COLO829 (cell line): ENCODE measurements at regions not wholly inside any gene's neighbourhood (a gene's known extent, or its start where the extent isn't known, plus 50 kb on each side); places are given as distances from the start of the nearest gene placed in this dataset.

Experiments
- DNase-seq: peaks from one replicate; pipeline ENCODE4 v3.0.0; 2012; ENCODE audit warnings: low spot score

DNA sequence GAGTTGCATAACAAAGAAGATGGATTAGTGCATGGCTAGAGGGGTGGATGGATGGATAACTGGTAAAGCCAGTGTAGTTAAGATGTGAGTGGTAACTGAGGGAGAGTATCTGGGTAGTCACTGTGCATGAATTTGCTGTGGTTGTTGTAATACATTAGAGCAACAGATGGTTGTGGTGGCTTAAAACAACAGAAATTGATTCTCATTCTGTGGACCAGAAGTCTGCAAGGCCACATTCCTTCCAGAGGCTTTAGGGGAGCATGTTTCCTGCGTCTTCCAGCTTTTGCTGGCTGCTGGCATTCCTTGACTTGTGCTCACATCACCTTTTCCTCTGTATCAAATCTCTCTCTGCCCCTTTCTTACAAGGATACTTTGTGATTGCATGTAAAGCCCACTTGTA, 155.4 kb downstream of the ASB1 start:
- DNase-seq, result no peak

DNA sequence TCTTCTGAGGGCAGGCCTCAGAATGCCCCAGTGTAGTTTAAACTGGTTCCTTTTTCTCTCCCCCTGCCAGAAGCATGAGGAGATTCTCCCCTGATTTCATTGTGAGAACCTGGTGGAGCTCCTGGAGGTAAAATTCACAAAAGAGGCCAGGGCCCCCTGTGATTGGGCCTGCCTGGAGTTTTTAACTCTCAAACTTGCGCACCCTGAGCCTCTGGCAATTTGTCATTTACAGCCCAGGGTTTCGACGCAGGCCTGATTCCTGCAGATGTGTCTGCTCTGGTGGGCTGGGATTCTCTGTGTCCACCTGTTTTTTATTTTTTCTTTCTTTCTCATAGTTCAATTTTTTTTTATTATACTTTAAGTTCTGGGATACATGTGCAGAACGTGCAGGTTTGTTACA, 157.9 kb downstream of the ASB1 start:
- no peak for DNase-seq

DNA sequence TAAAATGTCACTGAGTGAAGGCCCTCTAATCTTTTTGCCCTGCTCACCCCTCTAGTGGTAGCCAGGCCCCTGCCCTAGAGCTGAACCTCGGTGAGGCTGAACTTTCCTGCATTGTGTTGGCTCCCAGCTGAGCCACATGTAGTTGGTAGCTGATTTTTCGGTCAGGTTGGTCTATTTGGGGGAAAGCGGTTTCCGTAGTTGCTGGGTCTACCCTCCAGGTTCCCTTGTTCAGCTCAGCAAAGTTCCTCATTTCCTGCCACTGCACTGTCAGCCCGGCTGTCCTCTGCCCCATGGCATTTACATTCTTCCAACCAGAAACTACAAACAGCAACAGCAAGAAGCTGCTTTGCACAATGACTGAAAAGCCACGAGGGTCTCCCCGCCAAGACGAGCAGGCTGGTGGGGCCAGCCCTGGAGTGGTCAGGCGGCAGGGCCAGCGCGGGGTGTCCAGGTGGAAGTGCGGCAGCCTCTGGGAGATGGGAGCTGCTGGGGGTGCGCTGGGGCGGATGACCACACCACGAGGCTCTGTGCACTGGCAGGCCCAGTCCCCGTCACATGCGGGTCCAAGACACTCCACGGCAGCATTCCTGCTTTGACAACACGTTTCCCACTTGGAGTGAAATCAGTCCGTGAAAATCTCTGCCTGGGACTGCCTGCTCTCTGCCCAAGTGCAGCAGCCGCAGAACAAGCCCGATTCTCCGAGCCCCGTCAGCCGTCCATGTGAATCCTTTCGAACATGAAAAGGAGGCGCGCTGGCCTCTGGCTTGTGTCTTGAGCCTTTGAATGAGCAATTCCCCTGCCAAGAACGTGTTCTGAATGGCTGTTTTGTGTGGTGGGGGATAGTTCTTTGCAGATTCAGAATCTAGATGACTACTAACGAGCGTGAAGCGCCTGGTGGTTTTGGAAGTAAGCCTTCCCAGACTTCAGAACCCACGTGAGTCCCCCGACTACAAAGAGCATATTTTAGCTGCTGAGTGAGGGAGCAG, 159.4 kb downstream of the ASB1 start:
- peak; percentile 98 for DNase-seq

DNA sequence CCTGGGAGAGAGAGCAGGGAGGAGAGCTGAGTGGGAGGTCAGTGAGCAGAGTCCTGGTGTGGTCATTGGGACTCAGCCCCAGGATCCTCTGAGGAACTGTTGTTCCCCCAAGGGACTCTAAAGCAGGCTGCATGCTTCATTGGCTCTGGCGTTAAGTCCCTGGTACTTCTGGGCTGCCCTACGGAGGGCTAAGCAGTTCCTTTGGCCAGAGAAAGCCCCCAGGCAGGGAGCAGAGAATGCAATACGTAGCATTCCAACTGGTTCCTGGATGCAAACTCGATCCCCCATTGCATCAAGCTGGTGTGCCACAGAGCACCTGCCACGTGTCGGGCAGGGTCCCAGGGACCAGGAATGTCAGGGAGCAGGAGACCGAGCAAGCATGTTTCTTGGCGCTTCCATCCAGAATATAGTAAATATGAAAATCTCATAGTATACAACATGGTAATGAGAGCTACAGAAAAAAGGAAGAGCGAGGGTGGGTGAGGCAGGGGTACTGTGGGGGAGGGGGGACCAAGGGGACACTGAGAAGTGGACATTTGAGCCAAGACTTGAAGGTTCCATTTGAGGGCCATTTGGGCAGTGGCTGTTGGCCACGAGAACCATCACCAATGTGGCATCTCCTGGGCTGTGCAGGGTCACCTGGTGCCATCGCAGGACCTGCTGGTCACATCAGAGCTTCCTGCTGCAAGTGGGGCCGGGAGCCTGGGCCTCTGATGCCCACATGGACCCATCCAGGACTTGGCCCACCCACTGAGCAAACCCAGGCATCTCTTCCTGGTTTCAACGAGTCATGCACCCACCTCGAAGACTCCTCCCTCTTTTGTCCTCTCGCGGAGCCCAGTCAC, 160.4 kb downstream of the ASB1 start:
- DNase-seq, result no peak

DNA sequence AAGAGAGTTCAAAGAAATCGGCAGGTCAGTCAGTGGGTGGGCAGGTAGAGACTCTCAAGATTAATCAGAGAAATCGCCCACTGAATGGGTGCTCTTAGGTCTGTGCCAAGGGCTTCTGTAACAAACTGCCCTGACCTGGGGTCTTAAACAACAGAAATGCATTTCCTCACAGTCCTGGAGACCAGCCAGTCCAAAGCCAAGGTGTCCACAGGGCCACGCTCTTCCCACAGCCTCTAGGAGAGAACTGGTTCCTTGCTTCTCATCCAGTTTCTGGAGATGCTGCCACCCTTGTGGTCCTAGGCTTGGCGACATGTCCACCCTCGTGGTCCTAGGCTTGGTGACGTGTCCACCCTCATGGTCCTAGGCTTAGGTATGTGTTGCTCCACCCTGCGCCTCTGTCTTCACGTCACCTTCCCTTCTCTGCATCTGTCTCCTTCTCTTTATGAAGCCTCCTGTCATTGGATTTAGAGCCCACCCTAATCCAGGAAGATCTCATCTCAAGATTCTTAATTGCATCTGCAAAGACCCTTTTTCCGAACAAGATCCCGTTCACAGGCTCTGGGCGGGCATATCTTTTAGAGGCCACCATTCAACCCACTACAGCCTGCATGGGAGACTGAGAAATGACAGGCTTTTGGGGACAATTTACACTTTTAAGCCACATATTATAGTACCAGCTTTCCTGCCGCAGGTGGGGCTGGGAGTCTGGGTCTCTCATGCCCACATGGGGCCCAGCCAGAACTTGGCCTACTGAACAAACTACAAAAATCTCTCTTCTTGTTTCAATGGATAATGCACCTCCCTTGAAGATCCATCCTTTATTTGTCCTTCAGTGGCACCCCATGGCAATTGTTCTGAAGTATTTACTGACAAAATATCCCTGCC, 161.3 kb downstream of the ASB1 start:
- no peak for DNase-seq

DNA sequence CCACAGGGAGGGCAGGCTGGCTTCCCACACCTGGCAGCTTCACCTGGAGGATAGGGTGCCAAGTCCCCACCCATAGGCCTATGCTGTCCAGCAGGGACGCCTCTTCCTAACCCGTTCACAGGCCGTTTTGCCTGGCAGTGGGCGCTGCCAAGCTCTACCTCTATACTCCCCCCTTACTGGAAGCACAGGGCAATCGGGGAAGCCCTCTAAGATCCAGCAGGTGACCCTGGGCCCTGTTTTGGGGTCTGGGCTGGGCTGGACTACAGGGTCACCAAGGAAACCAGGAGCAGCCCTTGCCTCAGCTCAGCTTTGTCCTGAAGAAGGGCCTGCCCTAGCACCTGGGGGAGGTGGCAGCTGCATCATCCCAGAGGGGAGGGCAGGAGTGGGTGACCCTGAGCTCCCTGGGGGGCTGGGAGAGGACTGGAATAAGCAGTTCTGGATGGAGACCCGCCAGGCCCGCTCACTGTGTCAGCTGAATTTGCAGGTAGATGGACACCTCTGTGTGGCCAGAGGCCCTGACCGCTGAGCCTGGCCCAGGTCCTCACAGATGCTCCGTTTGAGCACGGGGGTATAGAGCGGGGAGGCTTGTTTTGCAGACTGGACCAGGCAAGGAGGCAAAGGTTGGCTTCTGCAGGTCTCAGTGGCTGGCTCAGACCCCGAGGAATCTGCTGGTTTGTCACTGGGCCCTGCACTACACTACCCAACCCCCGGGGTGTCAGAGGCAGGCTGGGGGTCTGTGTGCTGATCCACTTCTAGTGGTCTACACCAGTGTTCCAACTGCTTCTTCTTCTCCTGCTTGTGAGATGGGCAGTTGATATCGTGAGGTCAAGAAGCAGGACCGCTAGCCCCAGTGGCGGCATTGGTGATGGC, 163.1 kb downstream of the ASB1 start:
- no peak for DNase-seq

DNA sequence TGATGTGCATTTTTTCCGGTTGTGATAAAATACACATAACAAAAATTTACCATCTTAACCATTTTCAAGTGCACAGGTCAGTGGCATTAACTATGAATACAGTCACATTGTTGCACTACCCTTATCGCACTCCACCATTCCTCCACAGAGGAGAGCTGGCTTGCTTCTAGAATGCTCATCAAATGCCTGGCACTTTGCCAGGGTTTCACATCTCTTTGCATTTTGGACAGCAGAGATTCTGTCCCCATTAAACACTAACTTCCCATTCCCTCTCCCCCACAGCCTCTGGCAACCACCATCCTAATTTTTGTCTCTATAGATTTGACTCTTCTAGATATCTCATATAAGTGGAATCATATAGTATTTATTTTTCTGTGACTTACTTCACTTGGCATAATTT, 165.0 kb downstream of the ASB1 start:
- DNase-seq, result no peak

DNA sequence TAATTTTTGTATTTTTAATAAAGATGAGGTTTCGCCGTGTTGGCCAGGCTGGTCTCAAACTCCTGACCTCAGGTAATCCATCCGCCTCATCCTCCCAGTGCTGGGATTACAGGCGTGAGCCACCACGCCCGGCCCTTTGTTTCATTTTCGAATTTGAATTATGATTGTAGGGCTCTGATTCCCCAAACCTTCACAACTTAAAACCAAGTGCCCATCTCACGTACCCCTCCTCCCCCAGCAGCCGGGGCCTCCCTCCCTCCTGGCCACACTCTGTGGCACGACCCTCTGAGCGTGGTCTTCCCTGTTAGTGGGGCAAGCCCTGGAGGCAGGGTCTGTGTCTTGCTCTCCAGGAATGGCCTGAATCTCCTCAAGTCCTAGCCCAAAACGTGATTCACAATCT, 166.5 kb downstream of the ASB1 start:
- no peak for DNase-seq

DNA sequence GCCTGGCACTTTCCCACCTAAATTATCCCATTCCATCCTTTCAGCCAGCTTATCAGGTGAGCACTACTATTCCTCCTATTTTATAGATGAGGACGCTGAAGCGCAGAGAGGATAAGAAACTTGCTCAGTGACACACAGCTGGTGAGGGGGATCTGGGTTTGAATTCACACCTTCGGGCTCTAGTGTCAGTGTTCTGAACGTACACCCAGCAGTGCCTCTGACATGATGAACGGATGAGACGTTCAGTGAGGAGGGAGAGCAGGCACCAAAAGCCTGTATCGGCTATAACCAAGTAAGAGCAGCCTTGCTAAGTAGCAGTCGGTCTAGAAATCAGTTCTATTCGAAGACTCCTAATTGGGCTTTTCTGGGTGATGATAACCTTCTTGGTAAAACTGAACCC, 167.0 kb downstream of the ASB1 start:
- DNase-seq, result no peak

DNA sequence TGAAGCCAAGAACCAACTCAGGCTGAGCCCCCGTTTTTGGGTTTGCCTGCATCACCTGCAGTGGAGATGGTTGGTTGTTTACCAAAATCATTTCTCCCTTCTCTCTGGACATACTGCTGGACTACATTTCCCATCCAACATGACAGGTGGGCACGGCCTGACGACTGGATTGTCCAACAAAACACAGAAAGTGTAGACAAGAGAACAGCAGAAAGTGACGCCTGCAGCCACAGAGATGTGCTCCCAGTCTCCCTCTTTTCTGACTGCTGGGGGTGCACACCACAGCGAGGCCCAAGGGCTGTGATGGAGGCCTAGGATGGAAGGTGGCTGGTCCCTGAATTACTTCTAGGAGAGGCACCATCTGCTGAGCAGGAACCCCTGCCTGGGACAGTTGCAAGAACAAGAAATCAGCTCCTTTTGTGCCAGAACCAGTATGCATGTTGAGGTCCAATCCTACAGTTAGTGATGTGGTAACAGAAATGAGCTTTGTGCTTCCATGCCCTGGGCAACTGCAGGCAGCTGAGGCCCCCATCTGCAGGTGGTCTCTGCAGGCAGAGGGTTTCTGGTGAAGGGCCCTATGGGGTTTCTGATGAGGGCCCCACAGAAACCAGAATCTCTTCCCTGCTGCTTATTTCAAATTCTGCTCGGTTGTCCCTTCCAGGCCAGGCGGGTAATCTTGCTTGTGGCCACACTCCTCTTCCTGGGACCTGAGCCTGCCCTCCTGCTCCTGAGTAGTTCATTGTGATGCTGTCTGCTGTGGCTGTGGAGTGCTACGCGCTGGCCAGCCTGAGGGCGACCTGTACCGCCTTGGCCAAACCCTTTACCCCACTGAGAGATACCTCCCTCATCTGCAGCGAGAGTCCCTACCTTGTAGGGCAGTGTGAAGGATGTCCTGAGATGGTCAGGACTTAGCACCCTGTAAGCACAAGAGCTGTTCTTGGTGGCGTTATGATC, 168.3 kb downstream of the ASB1 start:
- DNase-seq, result no peak

DNA sequence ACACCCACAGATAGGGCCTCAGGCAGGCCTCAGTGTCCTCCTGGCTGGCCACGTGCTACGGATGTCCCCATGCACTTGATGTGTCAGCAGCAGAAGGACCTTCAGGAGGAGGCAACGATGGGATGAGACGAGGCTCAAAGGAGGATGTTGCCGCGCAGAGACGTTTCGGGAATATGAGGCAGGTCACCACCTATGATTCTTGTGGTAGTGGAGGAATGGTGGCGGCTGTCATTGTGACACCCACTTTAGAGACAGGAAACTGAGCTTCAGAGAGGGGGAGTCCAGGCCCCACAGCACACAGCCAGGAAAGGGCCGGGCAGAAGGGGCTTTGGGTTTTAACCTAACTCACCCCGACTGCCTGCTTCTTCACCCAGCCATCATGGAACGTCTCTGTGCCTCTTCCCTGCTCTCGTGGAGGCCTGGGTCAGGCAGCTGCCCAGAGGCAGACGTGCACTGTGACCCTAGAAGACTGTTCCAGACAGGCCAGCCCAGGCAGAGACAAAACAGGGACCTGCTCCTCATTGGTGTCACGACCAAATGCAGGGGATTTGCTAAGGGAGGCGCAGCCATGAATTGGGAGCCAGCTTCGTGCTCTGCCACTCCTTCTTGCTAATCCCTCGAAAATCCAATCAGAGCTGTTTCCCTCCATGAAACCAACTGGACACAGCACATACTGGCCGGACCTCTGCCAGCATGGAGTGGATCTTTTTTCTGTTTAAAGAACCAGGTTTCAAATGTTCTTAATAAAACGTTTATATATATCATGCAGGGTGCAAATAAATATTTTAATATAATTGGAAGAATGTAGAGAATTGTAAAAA, 169.2 kb downstream of the ASB1 start:
- DNase-seq, result no peak

DNA sequence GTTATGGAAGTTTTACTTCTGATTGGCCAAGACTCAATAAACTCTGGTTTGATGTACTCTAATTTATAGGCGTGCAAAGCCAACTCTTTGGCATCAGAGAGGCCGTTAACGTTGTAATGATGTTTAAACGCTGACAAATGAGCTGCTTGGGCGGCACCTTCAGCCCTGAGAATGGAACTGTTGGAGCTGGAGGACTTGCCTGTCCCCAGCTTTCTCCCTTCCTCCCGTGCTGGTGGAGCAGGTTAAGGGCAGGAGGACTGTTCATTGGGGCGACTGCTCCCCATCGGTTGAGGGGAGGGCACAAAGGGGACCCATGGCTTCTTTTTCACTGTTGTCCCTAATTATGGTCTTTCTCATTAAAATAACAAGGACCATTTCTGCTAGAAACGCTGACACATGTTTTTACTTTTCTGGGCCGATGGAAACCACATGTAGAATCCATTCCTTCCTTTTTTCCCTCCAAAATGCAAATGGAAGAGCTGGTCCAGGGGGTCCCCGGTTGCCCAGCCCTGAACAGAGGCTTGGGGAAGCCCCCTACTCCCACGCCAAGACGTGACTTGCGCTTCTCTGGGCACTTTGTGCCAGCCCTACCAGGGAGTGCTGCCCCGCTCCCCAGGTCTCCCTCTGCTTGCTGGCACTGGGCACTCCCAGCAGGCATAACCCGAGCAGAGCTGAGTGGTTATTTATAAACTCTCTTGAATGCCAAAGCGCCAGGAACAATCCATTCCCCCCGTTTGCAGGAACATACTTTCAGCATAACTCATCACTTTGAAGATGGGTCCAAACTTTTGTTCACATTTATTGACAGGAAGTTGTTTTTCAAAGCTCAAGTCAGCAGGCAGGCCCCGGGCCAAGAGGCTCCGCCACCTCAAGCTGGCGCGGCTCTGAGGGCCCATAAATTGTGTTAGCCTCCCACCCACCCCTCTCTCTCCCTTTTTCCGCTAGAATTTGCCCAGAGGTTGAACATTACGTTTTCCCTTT, 170.1 kb downstream of the ASB1 start:
- DNase-seq, result peak; percentile 92

DNA sequence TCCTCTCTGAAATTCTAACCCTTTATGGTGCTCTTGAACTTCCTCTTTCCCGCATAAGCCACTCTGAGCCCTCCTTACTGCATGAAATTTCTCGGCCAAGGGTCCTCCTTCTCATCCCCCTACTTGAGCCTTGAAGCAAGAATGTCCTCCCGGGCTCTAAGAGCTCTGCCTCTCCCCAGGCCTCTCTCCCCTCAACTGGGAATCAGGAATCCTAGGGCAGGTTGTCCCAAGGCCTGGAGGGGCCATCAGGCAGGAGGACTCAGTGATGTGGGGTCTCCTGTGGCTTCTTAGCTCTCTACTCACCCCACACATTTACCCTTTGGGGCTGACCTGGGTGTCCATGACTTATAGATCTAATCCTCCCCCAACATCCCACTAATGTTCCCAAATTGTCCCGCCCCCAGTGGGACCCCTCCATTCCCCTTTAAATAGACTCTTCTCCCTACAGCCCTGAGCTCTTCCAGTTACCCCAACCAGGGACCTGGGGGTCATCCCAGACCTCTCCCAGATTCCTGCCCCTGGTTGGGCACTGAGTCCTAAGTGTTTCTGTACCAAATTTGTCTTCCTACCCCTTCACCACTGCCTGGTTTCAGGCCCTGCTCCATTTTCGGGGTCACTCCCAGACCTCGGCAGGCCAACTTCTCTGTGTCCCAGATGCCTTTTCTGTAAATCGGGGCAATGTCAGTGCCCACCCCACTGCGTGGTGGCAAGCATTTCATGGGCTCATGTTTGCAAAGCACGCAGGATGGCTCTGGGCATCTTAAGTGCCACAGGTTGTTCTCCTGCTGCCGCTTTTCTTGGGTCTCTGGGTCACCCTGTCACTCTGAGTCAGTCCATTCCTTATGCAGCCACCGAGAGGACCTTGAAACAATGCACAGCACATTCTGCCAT, 171.2 kb downstream of the ASB1 start:
- DNase-seq, result no peak

DNA sequence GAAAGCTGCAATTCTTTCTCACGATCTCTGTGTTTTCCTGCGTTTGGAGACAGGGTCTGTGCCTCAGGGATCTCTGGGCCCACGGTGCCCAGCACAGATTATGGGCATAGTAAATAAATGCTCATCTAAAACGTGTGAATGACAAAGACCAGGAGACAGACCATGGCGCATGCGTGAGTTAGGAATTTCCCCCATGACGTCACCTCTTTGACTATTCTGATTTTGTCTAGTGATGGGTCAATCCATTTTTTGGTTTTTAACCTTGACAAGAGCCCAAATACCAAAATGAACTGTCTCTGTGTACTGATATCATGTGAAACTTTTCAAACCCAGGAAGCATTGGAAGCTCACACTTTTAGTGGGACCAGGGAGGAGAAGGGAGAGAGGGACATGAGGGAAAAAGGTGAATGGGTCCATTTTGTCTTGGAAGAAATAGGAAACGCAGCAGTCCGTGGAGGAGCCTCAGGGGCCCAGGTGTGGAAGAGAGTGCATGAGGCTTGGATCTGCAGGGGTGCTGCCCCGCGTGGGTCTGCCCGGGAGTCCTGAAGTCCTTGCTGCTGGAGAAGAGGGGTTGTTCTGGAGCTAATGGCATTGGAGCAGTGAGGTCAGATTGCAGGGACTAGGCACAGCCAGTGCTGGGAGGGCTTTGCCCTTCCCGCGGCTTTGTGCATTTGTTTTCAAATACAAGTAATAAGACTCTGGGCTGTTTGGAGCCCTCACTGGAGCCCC, 172.2 kb downstream of the ASB1 start:
- DNase-seq, result no peak

DNA sequence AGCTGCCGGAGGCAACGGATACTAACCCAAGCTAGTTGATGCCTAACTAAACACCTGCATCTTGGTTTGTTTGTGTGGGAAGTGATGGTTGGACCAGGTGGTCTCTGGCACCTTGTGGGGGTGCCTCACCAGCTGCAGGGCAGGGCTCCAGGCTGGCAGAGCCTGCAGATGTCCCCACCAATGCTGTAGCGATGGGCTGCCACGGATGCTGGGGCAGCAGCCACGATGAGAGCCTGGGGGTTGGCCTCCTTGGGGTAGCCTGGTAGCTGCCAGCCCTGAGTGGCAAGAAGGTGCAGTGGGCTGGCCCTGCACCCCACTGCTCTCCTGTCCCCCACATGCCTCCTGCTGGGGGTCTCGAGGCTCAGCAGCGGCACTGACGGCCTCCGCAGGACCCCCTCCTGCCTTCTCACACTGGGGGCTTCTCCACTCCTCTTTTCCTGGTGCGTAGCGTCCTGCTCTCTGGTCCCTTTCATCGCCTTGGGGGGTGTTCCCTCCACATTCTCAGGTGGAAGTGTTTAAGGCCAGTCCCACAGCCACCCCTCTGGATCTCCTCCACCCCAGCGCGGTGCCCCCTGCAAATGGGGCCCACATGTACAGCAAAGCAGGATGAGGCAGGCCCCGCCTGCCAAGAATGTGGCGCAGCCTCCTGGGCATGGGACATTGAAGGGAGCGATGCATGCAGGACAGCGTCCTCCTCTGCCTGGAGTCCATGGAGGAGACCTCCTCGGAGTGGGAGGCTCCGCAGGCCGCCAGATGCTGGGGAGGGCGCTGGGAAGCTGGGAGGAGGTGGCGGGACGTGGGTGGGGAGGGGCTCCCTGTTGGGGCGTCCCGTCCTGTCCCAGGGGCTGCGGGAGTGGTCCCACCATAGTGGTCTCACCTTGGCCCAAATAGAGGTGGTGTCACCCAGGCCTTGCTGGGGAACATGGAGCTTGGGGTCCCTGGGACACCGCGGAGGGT, 173.1 kb downstream of the ASB1 start:
- DNase-seq, result no peak
